OCI-LY7 (cell line): ENCODE measurements at regions not wholly inside any gene's neighbourhood (a gene's known extent, or its start where the extent isn't known, plus 50 kb on each side); places are given as distances from the start of the nearest gene placed in this dataset.

Experiments
- EZH2phosphoT487 ChIP-seq: fragments of 200-600 bp; sonication (generic); IDR thresholded peaks from 2 replicates; pipeline ENCODE4 v1.6.1; 2018; ENCODE audit warnings: low read depth, borderline replicate concordance, mild to moderate bottlenecking, mixed run types, antibody characterized with exemption, low read length, moderate library complexity, mixed read lengths
- TF ChIP-seq, protein P1 (sequence below): fragments of 200-600 bp; sonication (generic); conservative IDR thresholded peaks from 2 replicates; pipeline ENCODE4 v1.5.1; 2014; ENCODE audit warnings: mild to moderate bottlenecking, antibody characterized with exemption, low read length, moderate library complexity, mixed read lengths

DNA sequence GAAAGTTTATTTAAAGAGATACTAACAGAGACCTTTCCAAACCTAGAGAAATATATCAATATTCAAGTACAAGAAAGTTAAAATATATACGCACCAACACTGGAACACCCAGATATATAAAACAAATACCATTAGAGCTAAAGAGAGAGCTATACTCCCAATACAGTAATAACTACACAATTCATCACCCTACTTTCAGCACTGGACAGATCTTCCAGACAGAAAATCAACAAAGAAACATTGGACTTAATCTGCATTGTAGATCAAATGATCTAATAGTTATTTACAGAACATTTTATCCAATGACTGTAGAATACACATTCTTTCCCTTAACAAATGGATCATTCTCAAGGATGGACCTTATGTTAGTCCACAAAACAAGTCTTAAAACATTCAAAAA is 311.9 kb downstream of the METTL15 start:
- TF ChIP-seq, protein P1, sequence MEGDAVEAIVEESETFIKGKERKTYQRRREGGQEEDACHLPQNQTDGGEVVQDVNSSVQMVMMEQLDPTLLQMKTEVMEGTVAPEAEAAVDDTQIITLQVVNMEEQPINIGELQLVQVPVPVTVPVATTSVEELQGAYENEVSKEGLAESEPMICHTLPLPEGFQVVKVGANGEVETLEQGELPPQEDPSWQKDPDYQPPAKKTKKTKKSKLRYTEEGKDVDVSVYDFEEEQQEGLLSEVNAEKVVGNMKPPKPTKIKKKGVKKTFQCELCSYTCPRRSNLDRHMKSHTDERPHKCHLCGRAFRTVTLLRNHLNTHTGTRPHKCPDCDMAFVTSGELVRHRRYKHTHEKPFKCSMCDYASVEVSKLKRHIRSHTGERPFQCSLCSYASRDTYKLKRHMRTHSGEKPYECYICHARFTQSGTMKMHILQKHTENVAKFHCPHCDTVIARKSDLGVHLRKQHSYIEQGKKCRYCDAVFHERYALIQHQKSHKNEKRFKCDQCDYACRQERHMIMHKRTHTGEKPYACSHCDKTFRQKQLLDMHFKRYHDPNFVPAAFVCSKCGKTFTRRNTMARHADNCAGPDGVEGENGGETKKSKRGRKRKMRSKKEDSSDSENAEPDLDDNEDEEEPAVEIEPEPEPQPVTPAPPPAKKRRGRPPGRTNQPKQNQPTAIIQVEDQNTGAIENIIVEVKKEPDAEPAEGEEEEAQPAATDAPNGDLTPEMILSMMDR = no peak
- TF ChIP-seq EZH2phosphoT487 = no peak
